K562 (cell line): ENCODE measurements at regions not wholly inside any gene's neighbourhood (a gene's known extent, or its start where the extent isn't known, plus 50 kb on each side); places are given as distances from the start of the nearest gene placed in this dataset.

Experiments used
- CTCF ChIP-seq, 3 experiments: IDR thresholded peaks in 2 of 3; conservative IDR thresholded peaks in 1 of 3; 2 replicates each; pipeline ENCODE4 v1.5.1; 2011 to 2012; ENCODE audit warnings: low read length in 3 of 3, mild to moderate bottlenecking in 3 of 3, control low read depth in 2 of 3, improper control_type of control experiment in 1 of 3, inconsistent platforms in 1 of 3, low read depth in 1 of 3, mixed read lengths in 1 of 3, moderate library complexity in 1 of 3; ENCODE audit not compliant: insufficient read depth in 2 of 3
- GATA2 ChIP-seq: sonication (generic); formaldehyde crosslinking; IDR thresholded peaks from 2 replicates; pipeline ENCODE4 v1.4.0; 2020; ENCODE audit warnings: mild to moderate bottlenecking, missing genetic modification reagents
- POLR2A ChIP-seq: fragments of 450-650 bp; conservative IDR thresholded peaks from 2 replicates; pipeline ENCODE4 v1.6.1; 2016
- POLR2AphosphoS5 ChIP-seq: IDR thresholded peaks from 2 replicates; pipeline ENCODE4 v1.6.1; 2011; ENCODE audit warnings: mild to moderate bottlenecking, low read depth, low read length, moderate library complexity; ENCODE audit not compliant: control insufficient read depth, insufficient read depth
- TBP ChIP-seq: optimal IDR thresholded peaks from 2 replicates; pipeline ENCODE3; 2011; ENCODE audit warnings: low read depth, low read length, improper control_type of control experiment
- ZNF263 ChIP-seq: sonication (generic); formaldehyde crosslinking; IDR thresholded peaks from 2 replicates; pipeline ENCODE4 v1.8.0; 2022; ENCODE audit warnings: mild to moderate bottlenecking, missing genetic modification reagents, borderline replicate concordance

GRCh38 chrX:131366407-131366806 lies 77.3 kb upstream of the IGSF1 start:
- TF ChIP-seq GATA2 (CRISPR knock-in tag) (no peak), CTCF (IDR thresholded peaks at IDR 0.05 in 2 of 3, conservative IDR thresholded peaks at IDR 0.05 in 1 of 3; ENCODE audit: insufficient read depth in 2 of 3, low read depth in 1 of 3, low read length in 3 of 3) (peak in 1 of 3 experiments; percentile 46; a peak in 3 of 6 replicates), TBP (no peak), POLR2AphosphoS5 (no peak), ZNF263 (CRISPR knock-in tag) (no peak), POLR2A (no peak)
